K562 (cell line): ENCODE measurements at regions not wholly inside any gene's neighbourhood (a gene's known extent, or its start where the extent isn't known, plus 50 kb on each side); places are given as distances from the start of the nearest gene placed in this dataset.

Source experiments
- BRD4 ChIP-seq: fragments of 200-600 bp; sonication (generic); IDR thresholded peaks from 2 replicates; pipeline ENCODE4 v1.6.1; 2017; ENCODE audit warnings: inconsistent platforms
- CAMTA2 ChIP-seq: fragments of 250-450 bp; sonication (Bioruptor Pico); conservative IDR thresholded peaks from 2 replicates; pipeline ENCODE4 v1.5.1; 2022
- CHAMP1 ChIP-seq: fragments of 450-650 bp; IDR thresholded peaks from 2 replicates; pipeline ENCODE4 v1.6.1; 2016; ENCODE audit warnings: mild to moderate bottlenecking
- CREB1 ChIP-seq, 2 experiments: sonication (generic) in 1 of 2; formaldehyde crosslinking in 1 of 2; IDR thresholded peaks; 2 replicates each; pipeline versions ENCODE4 v1.6.1 to v1.8.0; 2012 to 2022; ENCODE audit warnings: inconsistent platforms in 1 of 2, mild to moderate bottlenecking in 1 of 2, missing genetic modification reagents in 1 of 2, moderate library complexity in 1 of 2
- FOXP1 ChIP-seq: sonication (generic); formaldehyde crosslinking; IDR thresholded peaks from 2 replicates; pipeline ENCODE4 v1.8.0; 2022; ENCODE audit warnings: mild to moderate bottlenecking, missing genetic modification reagents
- THRB ChIP-seq: fragments of 450-650 bp; formaldehyde crosslinking; conservative IDR thresholded peaks from 2 replicates; pipeline ENCODE4 v1.4.0; 2022; ENCODE audit warnings: mild to moderate bottlenecking, missing genetic modification characterization
- UBTF ChIP-seq, 2 experiments: IDR thresholded peaks; 2 replicates each; pipeline ENCODE4 v1.6.1; 2012; ENCODE audit warnings: improper control_type of control experiment in 2 of 2, low read depth in 2 of 2, low read length in 2 of 2, borderline replicate concordance in 1 of 2

GRCh38 chr7:46243406-46243805 lies 322.3 kb upstream of the IGFBP3 start (continued):
- TF ChIP-seq UBTF (IDR thresholded peaks at IDR 0.05; ENCODE audit: borderline replicate concordance in 1 of 2, low read depth in 2 of 2, low read length in 2 of 2) (no peak), THRB (CRISPR knock-in tag) (no peak), CREB1 (IDR thresholded peaks at IDR 0.05) (no peak), CREB1 (CRISPR knock-in tag; IDR thresholded peaks at IDR 0.05) (no peak), CHAMP1 (no peak), CAMTA2 (no peak), FOXP1 (no peak), BRD4 (no peak)
